ENCODE measurements at regions not wholly inside any gene's neighbourhood (a gene's known extent, or its start where the extent isn't known, plus 50 kb on each side); places are given as distances from the start of the nearest gene placed in this dataset.

GRCh38 chr1:38693759-38694158, 165.8 kb downstream of the RRAGC start:
- intact Hi-C loops (cut with DNase I; ENCODE audit: low total_unique reads) = no loop called here
- Histone ChIP-seq H3K4me3 (no peak overlapping the region), H3K4me1 (no peaks in the 10 kb centered on the region), H3K27ac (no peak overlapping the region), H3K36me3 (no peaks in the 10 kb centered on the region), H3K9me3 (peaks cover 0 to 9% (median under 1%) of the 10 kb centered on the region in 8 donors), H3K27me3 (replicated peaks in 1 of 7) (peaks cover 0 to 23% (median 5%) of the 10 kb centered on the region in 7 donors)
- WGBS, 5 donors = 41 to 67% (median 63%) methylated on average over 1 of the region's 1 CpG
- DNase-seq = no peak
- TF ChIP-seq POLR2AphosphoS5 (IDR thresholded peaks at IDR 0.05) (no peak), POLR2A (IDR thresholded peaks at IDR 0.05) (no peak), CTCF (IDR thresholded peaks at IDR 0.05 in 8 of 11, conservative IDR thresholded peaks at IDR 0.05 in 3 of 11) (no peak)

- 79 to 95% (median 85%) methylated on average over 3 of the region's 3 CpGs for WGBS, 5 donors
- intact Hi-C loops (cut with DNase I; ENCODE audit: low total_unique reads) = no loop called here
Measured at GRCh38 chr1:38693031-38693430, 166.5 kb downstream of the RRAGC start.

GRCh38 chr1:38690790-38691449, 168.7 kb downstream of the RRAGC start:
- intact Hi-C loops (cut with DNase I; ENCODE audit: low total_unique reads) = no loop called here
- TF ChIP-seq POLR2A (IDR thresholded peaks at IDR 0.05) = no peak
- TF ChIP-seq POLR2AphosphoS5 (IDR thresholded peaks at IDR 0.05) = no peak
- TF ChIP-seq CTCF (IDR thresholded peaks at IDR 0.05 in 8 of 11, conservative IDR thresholded peaks at IDR 0.05 in 3 of 11) = no peak
- no peaks in the 10 kb centered on the region for H3K4me1 ChIP-seq
- 67 to 81% (median 77%) methylated on average over 4 of the region's 4 CpGs for WGBS, 5 donors
- DNase-seq = no peak
- H3K27ac ChIP-seq = no peak overlapping the region
- H3K4me3 ChIP-seq = no peak overlapping the region
- peaks cover 0 to 9% (median 0%) of the 10 kb centered on the region in 8 donors for H3K9me3 ChIP-seq
- H3K27me3 ChIP-seq (replicated peaks in 1 of 7) = peaks cover 0 to 48% (median 5%) of the 10 kb centered on the region in 7 donors
- no peaks in the 10 kb centered on the region for H3K36me3 ChIP-seq

More at GRCh38 chr1:38693031-38693430, 166.5 kb downstream of the RRAGC start:
- no peak for TF ChIP-seq CTCF (IDR thresholded peaks at IDR 0.05 in 8 of 11, conservative IDR thresholded peaks at IDR 0.05 in 3 of 11)
- TF ChIP-seq POLR2A (IDR thresholded peaks at IDR 0.05) = no peak
- no peak for TF ChIP-seq POLR2AphosphoS5 (IDR thresholded peaks at IDR 0.05)
- Histone ChIP-seq H3K4me3 (no peak overlapping the region), H3K9me3 (peaks cover 0 to 9% (median 0%) of the 10 kb centered on the region in 8 donors), H3K36me3 (no peaks in the 10 kb centered on the region), H3K27me3 (replicated peaks in 1 of 7) (peaks cover 0 to 28% (median 5%) of the 10 kb centered on the region in 7 donors), H3K27ac (no peak overlapping the region), H3K4me1 (no peaks in the 10 kb centered on the region)
- DNase-seq = no peak

GRCh38 chr1:38686927-38687255, 172.7 kb downstream of the RRAGC start:
- no peaks in the 10 kb centered on the region for H3K4me1 ChIP-seq
- H3K27me3 ChIP-seq (replicated peaks in 1 of 7) = peaks cover 0 to 68% (median 5%) of the 10 kb centered on the region in 7 donors
- H3K27ac ChIP-seq = no peak overlapping the region
- TF ChIP-seq POLR2A (IDR thresholded peaks at IDR 0.05) = no peak
- TF ChIP-seq POLR2AphosphoS5 (IDR thresholded peaks at IDR 0.05) = no peak
- TF ChIP-seq CTCF (IDR thresholded peaks at IDR 0.05 in 8 of 11, conservative IDR thresholded peaks at IDR 0.05 in 3 of 11) = no peak
- no peaks in the 10 kb centered on the region for H3K36me3 ChIP-seq
- peaks cover 0 to 6% (median 0%) of the 10 kb centered on the region in 8 donors for H3K9me3 ChIP-seq
- WGBS, 5 donors = 33 to 56% (median 45%) methylated on average over 2 of the region's 2 CpGs
- DNase-seq = no peak
- H3K4me3 ChIP-seq = no peak overlapping the region
- intact Hi-C loops (cut with DNase I; ENCODE audit: low total_unique reads) = no loop called here

Measured in spleen (tissue), 11 donors.